PFSK-1 (cell line): ENCODE measurements at regions not wholly inside any gene's neighbourhood (a gene's known extent, or its start where the extent isn't known, plus 50 kb on each side); places are given as distances from the start of the nearest gene placed in this dataset.

ENCODE experiments used
- POLR2AphosphoS5 ChIP-seq: IDR thresholded peaks from 2 replicates; pipeline ENCODE4 v1.6.1; 2012; ENCODE audit warnings: low read depth, mild to moderate bottlenecking, control low read depth, low read length, moderate library complexity
- TAF1 ChIP-seq: IDR thresholded peaks from 2 replicates; pipeline ENCODE4 v1.6.1; 2012; ENCODE audit warnings: low read length, control low read depth, borderline replicate concordance; ENCODE audit not compliant: insufficient read depth
- TF ChIP-seq, protein P1 (sequence below), 2 experiments: IDR thresholded peaks; 2 replicates each; pipeline versions ENCODE4 v1.6.1 to v1.8.0; 2011 to 2012; ENCODE audit warnings: low read depth in 2 of 2, low read length in 2 of 2, control low read depth in 1 of 2, inconsistent platforms in 1 of 2, mild to moderate bottlenecking in 1 of 2, moderate library complexity in 1 of 2; ENCODE audit not compliant: insufficient read depth in 1 of 2

DNA sequence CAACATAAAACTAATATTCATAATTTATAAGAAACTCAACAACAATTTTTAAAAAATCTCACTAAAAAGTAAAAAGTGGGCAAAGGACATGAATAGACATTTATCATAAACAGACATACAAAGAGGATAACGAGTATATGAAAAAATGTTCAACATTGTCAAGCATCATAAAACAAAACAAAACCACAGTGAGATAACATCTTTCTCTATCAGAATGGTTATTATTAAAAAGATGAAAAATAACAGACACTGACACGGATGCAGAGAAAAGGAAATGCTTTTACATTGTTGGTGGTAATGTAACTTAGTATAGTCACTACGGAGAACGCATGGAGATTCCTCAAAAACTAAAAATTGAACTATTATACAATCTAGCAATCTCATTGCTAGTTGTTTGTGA, 813.0 kb downstream of the LUZP2 start:
- TF ChIP-seq, protein P1, sequence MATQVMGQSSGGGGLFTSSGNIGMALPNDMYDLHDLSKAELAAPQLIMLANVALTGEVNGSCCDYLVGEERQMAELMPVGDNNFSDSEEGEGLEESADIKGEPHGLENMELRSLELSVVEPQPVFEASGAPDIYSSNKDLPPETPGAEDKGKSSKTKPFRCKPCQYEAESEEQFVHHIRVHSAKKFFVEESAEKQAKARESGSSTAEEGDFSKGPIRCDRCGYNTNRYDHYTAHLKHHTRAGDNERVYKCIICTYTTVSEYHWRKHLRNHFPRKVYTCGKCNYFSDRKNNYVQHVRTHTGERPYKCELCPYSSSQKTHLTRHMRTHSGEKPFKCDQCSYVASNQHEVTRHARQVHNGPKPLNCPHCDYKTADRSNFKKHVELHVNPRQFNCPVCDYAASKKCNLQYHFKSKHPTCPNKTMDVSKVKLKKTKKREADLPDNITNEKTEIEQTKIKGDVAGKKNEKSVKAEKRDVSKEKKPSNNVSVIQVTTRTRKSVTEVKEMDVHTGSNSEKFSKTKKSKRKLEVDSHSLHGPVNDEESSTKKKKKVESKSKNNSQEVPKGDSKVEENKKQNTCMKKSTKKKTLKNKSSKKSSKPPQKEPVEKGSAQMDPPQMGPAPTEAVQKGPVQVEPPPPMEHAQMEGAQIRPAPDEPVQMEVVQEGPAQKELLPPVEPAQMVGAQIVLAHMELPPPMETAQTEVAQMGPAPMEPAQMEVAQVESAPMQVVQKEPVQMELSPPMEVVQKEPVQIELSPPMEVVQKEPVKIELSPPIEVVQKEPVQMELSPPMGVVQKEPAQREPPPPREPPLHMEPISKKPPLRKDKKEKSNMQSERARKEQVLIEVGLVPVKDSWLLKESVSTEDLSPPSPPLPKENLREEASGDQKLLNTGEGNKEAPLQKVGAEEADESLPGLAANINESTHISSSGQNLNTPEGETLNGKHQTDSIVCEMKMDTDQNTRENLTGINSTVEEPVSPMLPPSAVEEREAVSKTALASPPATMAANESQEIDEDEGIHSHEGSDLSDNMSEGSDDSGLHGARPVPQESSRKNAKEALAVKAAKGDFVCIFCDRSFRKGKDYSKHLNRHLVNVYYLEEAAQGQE (IDR thresholded peaks at IDR 0.05; ENCODE audit: insufficient read depth in 1 of 2, low read depth in 2 of 2, low read length in 2 of 2) = no peak
- TF ChIP-seq POLR2AphosphoS5 (no peak), TAF1 (no peak)
